CD14-positive monocyte (primary cell): ENCODE measurements at regions not wholly inside any gene's neighbourhood (a gene's known extent, or its start where the extent isn't known, plus 50 kb on each side); places are given as distances from the start of the nearest gene placed in this dataset.
"Not testable (repeated sequence)": the region's sequence is repeated elsewhere in the genome, so short reads cannot be mapped to it uniquely, and the experiment has no call there.

Experiments
- DNase-seq, 3 donors: peaks; one replicate each; pipeline ENCODE4 v3.0.0-alpha.2; 2011 to 2022
- H2AFZ ChIP-seq: 2 replicates; pipeline ENCODE4 v1.6.0; 2012; ENCODE audit warnings: mild to moderate bottlenecking, low read depth, low read length, inconsistent platforms; ENCODE audit not compliant: insufficient read depth, poor library complexity, severe bottlenecking
- H3K27ac ChIP-seq, 2 donors: 1 replicate in 1 of 2; 2 replicates in 1 of 2; pipeline ENCODE4 v1.5.1; 2012 to 2013; ENCODE audit warnings: low read length in 2 of 2, control low read depth in 1 of 2, inconsistent platforms in 1 of 2, low read depth in 1 of 2, mild to moderate bottlenecking in 1 of 2
- H3K27me3 ChIP-seq, 2 donors: one replicate each; pipeline versions ENCODE4 v1.6.0 to v1.6.1; 2011 to 2013; ENCODE audit warnings: low read length in 2 of 2; ENCODE audit not compliant: control insufficient read depth in 2 of 2, insufficient read depth in 2 of 2
- H3K36me3 ChIP-seq, 2 donors: replicated peaks in 1 of 2; 1 replicate in 1 of 2; 2 replicates in 1 of 2; pipeline versions ENCODE4 v1.5.1 to v1.6.1; 2012 to 2013; ENCODE audit warnings: low read length in 2 of 2, control low read depth in 1 of 2, inconsistent platforms in 1 of 2, mild to moderate bottlenecking in 1 of 2; ENCODE audit not compliant: insufficient read depth in 2 of 2, control insufficient read depth in 1 of 2
- H3K4me1 ChIP-seq, 2 donors: 1 replicate in 1 of 2; 2 replicates in 1 of 2; pipeline versions ENCODE4 v1.5.1 to v1.6.1; 2012 to 2013; ENCODE audit warnings: low read length in 2 of 2, control low read depth in 1 of 2, inconsistent platforms in 1 of 2, mild to moderate bottlenecking in 1 of 2, moderate library complexity in 1 of 2; ENCODE audit not compliant: insufficient read depth in 2 of 2, control insufficient read depth in 1 of 2
- H3K4me2 ChIP-seq: replicated peaks from 2 replicates; pipeline ENCODE3; 2012; ENCODE audit warnings: low read length, moderate library complexity, mild to moderate bottlenecking; ENCODE audit not compliant: poor library complexity, severe bottlenecking; ENCODE audit errors: extremely low read depth
- H3K4me3 ChIP-seq, 3 experiments: fragments of 200-600 bp in 1 of 3; sonication (generic) in 1 of 3; replicated peaks in 1 of 3; 1 replicate in 2 of 3; 2 replicates in 1 of 3; pipeline ENCODE4 v1.5.1; 2011 to 2013; ENCODE audit warnings: low read length in 3 of 3, mild to moderate bottlenecking in 3 of 3, control low read depth in 2 of 3, low read depth in 2 of 3, inconsistent platforms in 1 of 3, moderate library complexity in 1 of 3
- H3K79me2 ChIP-seq: 2 replicates; pipeline ENCODE4 v1.6.0; 2012; ENCODE audit warnings: mild to moderate bottlenecking, control low read depth, inconsistent platforms, low read length, moderate library complexity; ENCODE audit not compliant: insufficient read depth
- H3K9ac ChIP-seq: 2 replicates; pipeline ENCODE4 v1.6.0; 2017; ENCODE audit warnings: low read length, mild to moderate bottlenecking; ENCODE audit not compliant: insufficient read depth, poor library complexity, severe bottlenecking
- H3K9me3 ChIP-seq, 2 donors: replicated peaks in 1 of 2; 1 replicate in 1 of 2; 2 replicates in 1 of 2; pipeline versions ENCODE4 v1.5.1 to v1.6.1; 2012 to 2013; ENCODE audit warnings: low read length in 2 of 2, control low read depth in 1 of 2; ENCODE audit not compliant: control insufficient read depth in 1 of 2, insufficient read depth in 1 of 2
- H4K20me1 ChIP-seq: 2 replicates; pipeline ENCODE4 v1.6.0; 2012; ENCODE audit warnings: mild to moderate bottlenecking, low read length, control low read depth, moderate library complexity; ENCODE audit not compliant: insufficient read depth
- H3K27ac Mint-ChIP-seq, 7 donors: one replicate each; pipeline ENCODE4 v1.8.0; 2020; ENCODE audit warnings: mild to moderate bottlenecking in 7 of 7, mixed read lengths in 7 of 7, moderate library complexity in 6 of 7, inconsistent platforms in 2 of 7
- H3K27me3 Mint-ChIP-seq, 3 donors: one replicate each; pipeline ENCODE4 v1.8.0; 2021 to 2022; ENCODE audit warnings: low read depth in 3 of 3, mild to moderate bottlenecking in 3 of 3, mixed read lengths in 3 of 3, moderate library complexity in 3 of 3, inconsistent platforms in 1 of 3
- H3K36me3 Mint-ChIP-seq, 2 donors: one replicate each; pipeline ENCODE4 v1.8.0; 2020; ENCODE audit warnings: mixed read lengths in 2 of 2, inconsistent platforms in 1 of 2, mild to moderate bottlenecking in 1 of 2
- H3K4me1 Mint-ChIP-seq: one replicate; pipeline ENCODE4 v1.8.0; 2020; ENCODE audit warnings: mild to moderate bottlenecking, mixed read lengths
- H3K4me3 Mint-ChIP-seq, 2 donors: one replicate each; pipeline ENCODE4 v1.8.0; 2020; ENCODE audit warnings: mild to moderate bottlenecking in 2 of 2, mixed read lengths in 2 of 2, moderate library complexity in 1 of 2
- H3K9me3 Mint-ChIP-seq, 7 donors: one replicate each; pipeline ENCODE4 v1.8.0; 2020 to 2022; ENCODE audit warnings: mixed read lengths in 7 of 7, mild to moderate bottlenecking in 6 of 7, moderate library complexity in 6 of 7, inconsistent platforms in 2 of 7
- WGBS: methylation state at CpG from one replicate; pipeline ENCODE4 v1.1.5; 2013; ENCODE audit warnings: missing lambda C conversion rate; ENCODE audit not compliant: insufficient coverage; 5-methylcytosine and 5-hydroxymethylcytosine counted together
- intact Hi-C, 2 donors: fragments of 100-400 bp; cut with micrococcal nuclease; formaldehyde crosslinking; loops; one replicate each; pipeline versions ENCODE4 v1.15.0 to v1.15.1; 2023

DNA sequence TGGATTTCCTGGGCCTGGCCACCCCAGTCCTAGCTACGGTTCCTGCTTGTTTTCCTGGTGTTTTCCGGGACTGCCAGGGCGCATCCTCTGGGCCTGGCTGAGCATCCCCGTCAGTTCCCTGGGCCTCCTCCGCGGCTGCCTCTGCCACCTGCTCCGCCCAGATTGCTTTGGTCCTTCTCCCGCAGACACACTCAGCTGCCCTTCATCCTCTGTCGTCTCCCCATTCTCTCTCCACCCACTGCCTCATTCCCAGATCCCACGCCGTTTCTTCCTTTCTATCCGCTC is 153.2 kb upstream of the NBPF19 start:
- H3K4me1 ChIP-seq, H3K9me3 ChIP-seq, H3K4me3 ChIP-seq, H3K36me3 ChIP-seq, H3K4me2 ChIP-seq, H3K4me1 Mint-ChIP-seq, H2AFZ ChIP-seq, H3K9ac ChIP-seq, DNase-seq, H3K4me3 Mint-ChIP-seq, intact Hi-C loops, H3K79me2 ChIP-seq, H3K36me3 Mint-ChIP-seq, H3K27me3 ChIP-seq, H3K9me3 Mint-ChIP-seq, H3K27ac ChIP-seq, H3K27ac Mint-ChIP-seq, H3K27me3 Mint-ChIP-seq, H4K20me1 ChIP-seq: not testable (repeated sequence)
- no CpG with 5 or more reads among the region's 12 CpGs for WGBS

DNA sequence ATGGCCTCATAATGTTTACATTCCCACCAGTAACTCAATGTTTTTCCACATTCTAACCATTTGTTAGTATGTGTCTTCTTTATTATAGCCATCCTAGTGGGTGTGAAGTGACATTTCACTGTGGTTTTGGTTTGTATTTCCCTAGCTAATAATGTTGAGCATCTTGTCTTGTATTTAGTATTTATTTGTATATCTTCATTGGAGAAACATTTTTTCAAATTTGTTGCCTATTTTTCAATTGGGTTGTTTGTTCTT is 144.8 kb upstream of the NBPF19 start:
- H3K79me2 ChIP-seq, H3K27ac ChIP-seq, H3K4me1 Mint-ChIP-seq, H3K36me3 Mint-ChIP-seq, H3K27ac Mint-ChIP-seq, DNase-seq, H4K20me1 ChIP-seq, H3K4me1 ChIP-seq, H3K27me3 Mint-ChIP-seq, H3K9me3 Mint-ChIP-seq, H3K4me2 ChIP-seq, H3K9me3 ChIP-seq, H3K27me3 ChIP-seq, intact Hi-C loops, H3K4me3 ChIP-seq, H3K4me3 Mint-ChIP-seq, H3K9ac ChIP-seq, H2AFZ ChIP-seq, H3K36me3 ChIP-seq: not testable (repeated sequence)

DNA sequence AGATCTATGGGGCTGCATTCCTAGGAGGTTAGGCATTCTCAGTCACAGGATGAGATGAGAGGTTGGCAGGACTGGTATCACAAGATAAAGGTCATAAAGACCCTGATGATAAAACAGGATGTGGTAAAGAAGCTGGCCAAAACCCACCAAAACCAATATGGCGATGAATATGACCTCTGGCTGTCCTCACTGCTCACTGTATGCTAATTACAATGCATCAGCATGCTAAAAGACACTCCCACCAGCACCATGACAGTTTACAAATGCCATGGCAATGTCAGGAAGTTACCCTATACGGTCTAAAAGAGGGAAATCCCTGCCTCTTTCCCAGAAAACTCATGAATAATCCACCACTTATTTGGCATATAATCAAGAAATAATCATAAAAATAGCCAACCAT is 138.8 kb upstream of the NBPF19 start:
- H4K20me1 ChIP-seq, intact Hi-C loops, H3K4me3 ChIP-seq, DNase-seq, H3K4me1 ChIP-seq, H3K27me3 ChIP-seq, H2AFZ ChIP-seq, H3K27ac ChIP-seq, H3K4me3 Mint-ChIP-seq, H3K36me3 ChIP-seq, H3K27me3 Mint-ChIP-seq, H3K27ac Mint-ChIP-seq, H3K9ac ChIP-seq, H3K36me3 Mint-ChIP-seq, H3K4me2 ChIP-seq, H3K9me3 ChIP-seq, H3K9me3 Mint-ChIP-seq, H3K79me2 ChIP-seq, H3K4me1 Mint-ChIP-seq: not testable (repeated sequence)
- no CpG with 5 or more reads among the region's 2 CpGs for WGBS

DNA sequence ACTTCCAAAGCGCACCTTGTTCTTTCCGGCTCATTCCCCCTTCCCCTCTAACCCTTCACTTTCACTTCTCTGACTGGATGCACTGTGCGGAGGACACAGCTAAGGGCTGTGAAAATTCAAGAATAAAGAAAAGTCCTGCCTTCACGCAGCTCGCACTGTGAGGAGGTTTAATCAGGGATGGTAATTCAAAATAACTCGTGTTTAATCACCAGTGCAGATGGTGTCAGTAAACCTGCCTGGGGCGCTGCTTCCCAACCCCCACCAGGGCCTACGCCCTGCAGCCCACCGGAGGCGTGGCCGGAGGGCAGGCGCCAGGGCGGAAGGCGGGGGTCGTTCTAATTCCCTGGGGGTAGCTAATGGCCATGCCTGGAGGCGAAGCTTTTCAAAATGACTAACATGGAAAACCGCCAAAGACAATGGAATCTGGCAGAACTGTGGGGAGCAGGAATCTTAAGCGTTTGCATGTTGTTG is 136.6 kb upstream of the NBPF19 start:
- H3K79me2 ChIP-seq, DNase-seq, intact Hi-C loops, H3K36me3 Mint-ChIP-seq, H3K9ac ChIP-seq, H3K4me1 ChIP-seq, H3K36me3 ChIP-seq, H3K4me3 ChIP-seq, H3K4me1 Mint-ChIP-seq, H3K4me3 Mint-ChIP-seq, H3K9me3 Mint-ChIP-seq, H2AFZ ChIP-seq, H3K27ac Mint-ChIP-seq, H3K4me2 ChIP-seq, H4K20me1 ChIP-seq, H3K27me3 ChIP-seq, H3K27ac ChIP-seq, H3K27me3 Mint-ChIP-seq, H3K9me3 ChIP-seq: not testable (repeated sequence)
- no CpG with 5 or more reads among the region's 18 CpGs for WGBS

DNA sequence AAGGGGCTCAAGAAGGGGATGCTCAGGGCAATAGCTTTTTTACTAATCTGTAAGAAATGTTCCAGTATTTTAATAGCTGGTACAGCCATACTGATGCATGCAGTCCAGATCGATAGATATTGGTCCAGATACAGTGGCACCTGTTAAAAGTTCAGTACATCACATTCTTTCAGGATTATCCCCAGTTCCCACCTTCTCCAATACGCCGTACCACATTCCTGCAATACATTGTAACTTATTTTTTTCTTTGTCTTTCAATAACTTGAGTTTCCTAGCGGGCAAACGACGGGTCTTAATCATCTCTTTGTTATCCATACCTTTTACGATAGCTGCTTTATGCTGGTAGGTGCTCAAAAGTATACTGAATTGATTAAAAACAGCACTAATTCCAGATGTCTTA is 136.1 kb upstream of the NBPF19 start:
- H3K4me1 Mint-ChIP-seq, H3K9ac ChIP-seq, DNase-seq, H3K9me3 ChIP-seq, intact Hi-C loops, H3K36me3 Mint-ChIP-seq, H3K27me3 Mint-ChIP-seq, H2AFZ ChIP-seq, H3K4me3 Mint-ChIP-seq, H3K4me2 ChIP-seq, H3K4me3 ChIP-seq, H3K4me1 ChIP-seq, H3K27me3 ChIP-seq, H3K27ac Mint-ChIP-seq, H4K20me1 ChIP-seq, H3K9me3 Mint-ChIP-seq, H3K79me2 ChIP-seq, H3K36me3 ChIP-seq, H3K27ac ChIP-seq: not testable (repeated sequence)
- no CpG with 5 or more reads among the region's 7 CpGs for whole genome bisulfite sequencing
